Activated CD8-positive, alpha-beta memory T cell treated with anti-CD3 and anti-CD28 coated beads for 36 hours (primary cell): ENCODE measurements at regions not wholly inside any gene's neighbourhood (a gene's known extent, or its start where the extent isn't known, plus 50 kb on each side); places are given as distances from the start of the nearest gene placed in this dataset.

Experiments used
- CTCF ChIA-PET: fragments of 350-600 bp; sonication (Branson Sonifier 250); formaldehyde crosslinking; loops from one replicate; lab custom pipeline; 2021; ENCODE audit warnings: antibody characterized with exemption; lab: Charles Lee
- POLR2A ChIA-PET: fragments of 350-600 bp; sonication (Branson Sonifier 250); formaldehyde crosslinking; loops from one replicate; lab custom pipeline; 2021; ENCODE audit warnings: antibody characterized with exemption; lab: Charles Lee

- ChIA-PET CTCF (no interaction called here), POLR2A (no interaction called here)
Observed at GRCh38 chr5:125311743-125312142, 565.3 kb upstream of the ZNF608 start.

DNA sequence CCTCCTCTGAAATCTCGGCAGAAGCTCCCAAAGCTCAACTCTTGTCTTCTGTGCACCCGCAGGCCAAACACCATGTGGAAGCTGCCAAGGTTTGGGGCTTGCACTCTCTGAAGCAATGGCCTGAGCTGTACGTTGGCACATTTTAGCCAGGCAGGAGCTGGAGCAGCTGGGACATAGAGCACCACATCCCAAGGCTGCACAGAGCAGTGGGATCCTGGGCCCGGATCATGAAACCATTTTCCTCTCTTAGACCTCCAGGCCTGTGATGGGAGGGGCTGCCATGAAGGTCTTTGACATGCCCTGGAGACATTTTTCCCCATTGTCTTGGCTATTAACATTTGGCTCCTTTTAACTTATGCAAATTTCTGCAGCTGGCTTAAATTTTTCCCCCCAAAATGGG lies 567.1 kb upstream of the ZNF608 start:
- ChIA-PET POLR2A (no interaction called here), CTCF (no interaction called here)

DNA sequence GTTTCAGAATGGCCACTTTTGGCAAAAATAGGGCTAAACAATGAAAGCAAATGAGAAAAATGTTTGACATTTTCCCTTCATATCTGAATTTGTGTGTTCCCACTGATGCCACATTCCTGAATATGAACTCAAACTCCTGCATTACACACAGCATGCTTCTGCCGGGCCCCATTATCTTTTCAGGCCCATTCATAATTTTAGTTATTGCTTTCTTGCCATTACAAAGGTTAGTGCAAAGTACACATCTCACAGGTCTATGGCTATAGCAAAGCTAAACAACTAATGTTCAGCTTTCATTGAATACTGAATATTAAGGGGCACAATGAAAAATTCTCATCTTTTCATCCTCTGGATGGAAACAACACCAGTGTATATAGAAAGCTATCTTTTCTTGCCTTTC lies 568.9 kb upstream of the ZNF608 start:
- ChIA-PET POLR2A (no interaction called here), CTCF (no interaction called here)

DNA sequence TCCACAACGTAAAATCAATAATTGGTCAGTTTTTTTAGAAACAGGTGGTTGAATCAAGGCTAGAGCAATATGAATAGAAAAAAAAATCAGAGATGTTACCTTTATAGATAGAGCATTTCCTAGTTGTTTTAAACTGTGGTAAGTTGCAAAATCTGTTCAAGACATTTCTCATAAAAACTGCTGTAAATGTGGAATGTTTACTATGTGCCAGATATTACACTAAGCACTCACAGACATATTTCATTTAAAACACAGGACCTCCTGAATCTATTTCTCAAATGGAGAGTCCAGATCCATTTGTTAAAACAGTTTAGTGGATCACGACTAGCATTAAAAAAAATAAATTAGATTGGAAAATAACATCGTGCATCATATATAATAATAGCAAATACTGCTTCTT lies 570.0 kb upstream of the ZNF608 start:
- POLR2A ChIA-PET: no interaction called here
- CTCF ChIA-PET: no interaction called here

DNA sequence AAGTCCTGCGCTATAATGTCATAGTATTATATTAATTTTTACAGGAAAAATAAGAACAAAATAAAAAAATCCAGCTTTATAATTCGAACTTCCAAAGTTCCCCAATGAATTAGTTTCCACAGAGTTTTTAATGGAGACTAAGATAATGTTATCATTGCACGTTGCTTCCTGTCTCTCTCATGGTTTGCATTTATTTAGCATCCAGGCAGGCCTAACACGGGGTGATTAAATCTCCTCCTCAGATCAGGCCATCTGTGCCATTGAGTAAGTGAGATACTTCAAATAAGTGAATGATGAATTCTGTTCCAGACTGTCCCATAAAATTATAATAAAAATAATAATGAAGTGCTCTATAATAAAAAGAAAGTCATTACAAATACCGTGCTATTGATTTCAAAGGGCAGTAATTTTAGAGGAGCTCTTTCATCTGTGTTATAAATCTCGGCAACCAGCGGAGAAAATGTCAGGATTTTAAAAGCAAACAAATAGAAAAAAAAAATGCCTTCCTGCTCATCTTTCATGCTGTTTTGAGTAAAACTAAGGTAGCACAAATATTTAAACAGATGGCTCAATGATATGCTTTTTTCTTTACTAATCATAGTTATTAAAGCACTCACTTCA lies 570.6 kb upstream of the ZNF608 start:
- ChIA-PET CTCF (no interaction called here), POLR2A (no interaction called here)

GRCh38 chr5:125317536-125317995 lies 571.1 kb upstream of the ZNF608 start:
- POLR2A ChIA-PET: no interaction called here
- CTCF ChIA-PET: no interaction called here

- POLR2A ChIA-PET: no interaction called here
- CTCF ChIA-PET: no interaction called here
Observed at GRCh38 chr5:125321654-125322053, 575.2 kb upstream of the ZNF608 start.

GRCh38 chr5:125323613-125324012 lies 577.2 kb upstream of the ZNF608 start:
- POLR2A ChIA-PET: no interaction called here
- CTCF ChIA-PET: no interaction called here

DNA sequence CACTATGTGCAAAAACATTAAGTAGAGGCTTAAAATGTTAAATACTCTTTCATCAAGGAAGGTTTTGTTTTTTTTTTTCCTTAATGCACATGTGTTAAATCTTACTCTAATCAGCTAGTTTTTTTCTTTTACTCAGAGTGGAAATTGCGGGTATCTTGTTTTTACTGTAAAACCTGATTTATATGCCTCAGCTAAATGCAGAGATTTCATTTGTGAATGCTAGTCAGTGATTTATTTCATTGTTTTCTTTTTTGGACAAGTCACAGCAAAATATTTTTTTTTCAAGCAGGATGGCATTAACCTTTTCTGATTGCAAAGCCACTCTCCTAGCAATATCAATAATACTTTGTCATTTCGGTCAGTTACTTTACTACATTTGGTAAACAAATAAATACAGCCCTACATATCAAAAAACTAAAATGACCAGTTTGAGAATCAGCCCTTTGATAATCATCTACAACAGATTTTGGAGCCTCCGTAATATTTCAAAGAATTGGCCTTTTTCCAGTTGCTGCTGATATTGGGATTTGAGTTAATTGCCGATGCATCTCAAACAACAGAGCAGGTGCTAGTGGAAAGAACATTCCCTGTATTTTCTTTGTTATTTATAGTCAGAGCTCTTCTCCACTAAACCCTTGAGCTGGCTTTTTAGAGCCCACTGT lies 579.2 kb upstream of the ZNF608 start:
- ChIA-PET CTCF (no interaction called here), POLR2A (no interaction called here)

- POLR2A ChIA-PET: no interaction called here
- CTCF ChIA-PET: no interaction called here
Observed at GRCh38 chr5:125326150-125326510, 579.7 kb upstream of the ZNF608 start.

DNA sequence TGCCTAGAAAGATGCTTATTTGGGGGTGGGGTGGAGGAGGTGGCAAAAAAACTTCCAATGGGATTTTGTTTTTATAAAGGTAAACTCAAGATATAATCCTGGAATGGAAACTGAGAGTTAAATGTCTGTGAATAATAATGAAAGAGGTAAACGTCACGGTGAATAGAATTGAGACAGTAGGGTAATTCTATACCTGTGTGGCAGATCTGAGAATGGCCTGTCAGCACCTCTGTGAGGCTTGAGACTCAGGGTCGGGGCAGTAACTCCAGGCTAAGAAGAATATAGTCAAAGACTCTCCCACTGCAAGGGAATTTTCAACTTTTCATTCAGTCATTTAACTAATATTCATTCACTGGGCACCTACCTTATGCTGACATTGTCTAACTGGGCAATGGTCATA lies 581.2 kb upstream of the ZNF608 start:
- ChIA-PET POLR2A (no interaction called here), CTCF (no interaction called here)

DNA sequence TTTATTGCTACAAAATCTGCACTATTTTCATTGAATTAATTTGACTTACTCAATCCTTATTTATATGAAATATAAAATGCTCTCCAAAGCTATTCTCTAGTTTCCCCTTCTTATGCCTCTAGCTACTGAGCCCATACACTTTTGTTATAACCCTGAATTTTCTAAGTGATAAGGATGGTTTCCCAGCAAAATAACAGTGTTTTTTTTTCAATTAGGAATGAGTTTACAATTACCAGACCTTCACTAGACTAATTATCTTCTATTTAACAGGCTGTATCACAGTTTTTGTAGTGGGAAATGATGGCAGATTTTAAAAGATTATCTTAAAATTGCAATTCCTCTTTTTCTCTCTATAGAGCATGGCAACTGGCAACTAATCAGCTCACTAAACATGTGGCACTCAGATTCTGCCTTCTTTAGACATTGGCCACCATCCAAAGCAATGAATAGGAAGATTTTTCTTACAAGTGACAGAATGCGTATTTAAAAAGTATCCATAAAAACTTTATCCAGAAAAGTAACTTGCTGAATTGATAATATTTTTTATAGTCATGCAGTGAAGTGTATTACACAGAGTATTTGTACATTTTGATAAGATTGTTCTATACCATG lies 585.7 kb upstream of the ZNF608 start:
- POLR2A ChIA-PET: no interaction called here

DNA sequence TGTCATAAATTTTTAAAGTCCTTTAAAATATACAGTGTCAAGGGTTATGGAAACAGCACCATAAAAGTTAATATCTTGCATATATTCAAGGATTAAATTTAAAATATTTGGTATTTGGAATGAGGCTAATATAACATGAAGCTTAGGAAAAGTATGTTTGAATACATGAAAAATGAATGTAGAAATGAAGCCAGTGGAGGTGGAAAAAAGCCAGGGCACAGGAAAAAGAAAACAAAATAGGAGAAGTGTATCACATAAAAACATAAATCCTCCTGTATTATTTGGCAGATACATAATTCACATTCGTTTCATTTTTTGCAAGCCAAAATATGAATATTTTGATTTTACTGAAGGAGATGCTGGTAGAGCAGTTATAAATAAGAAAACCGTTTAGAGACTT lies 587.0 kb upstream of the ZNF608 start:
- ChIA-PET POLR2A (no interaction called here), CTCF (no interaction called here)

More for the DNA sequence above, 585.7 kb upstream of the ZNF608 start:
- CTCF ChIA-PET: no interaction called here

DNA sequence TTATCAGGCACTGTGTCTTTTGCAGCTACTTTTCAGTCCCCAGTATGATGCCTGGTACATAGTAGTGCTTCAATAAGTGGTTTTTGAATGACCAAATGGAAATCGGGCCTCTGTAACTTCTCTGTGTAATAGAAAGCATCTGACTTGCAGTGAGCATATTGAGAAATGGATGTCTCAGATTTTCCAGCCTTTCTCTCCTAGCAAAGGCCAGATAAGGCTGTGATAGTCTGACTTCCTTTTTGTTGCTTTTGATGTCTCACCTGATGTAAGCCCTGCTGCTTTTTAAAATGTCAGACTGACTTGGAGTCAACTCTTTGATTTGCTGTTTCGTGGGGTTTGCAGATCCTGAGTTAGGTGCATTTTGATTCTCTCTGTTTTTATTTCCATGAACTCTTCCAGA lies 590.0 kb upstream of the ZNF608 start:
- ChIA-PET POLR2A (no interaction called here), CTCF (no interaction called here)

- ChIA-PET POLR2A (no interaction called here), CTCF (no interaction called here)
Observed at GRCh38 chr5:125337294-125337693, 590.9 kb upstream of the ZNF608 start.

GRCh38 chr5:125338440-125339174 lies 592.2 kb upstream of the ZNF608 start:
- POLR2A ChIA-PET: no interaction called here
- CTCF ChIA-PET: no interaction called here

DNA sequence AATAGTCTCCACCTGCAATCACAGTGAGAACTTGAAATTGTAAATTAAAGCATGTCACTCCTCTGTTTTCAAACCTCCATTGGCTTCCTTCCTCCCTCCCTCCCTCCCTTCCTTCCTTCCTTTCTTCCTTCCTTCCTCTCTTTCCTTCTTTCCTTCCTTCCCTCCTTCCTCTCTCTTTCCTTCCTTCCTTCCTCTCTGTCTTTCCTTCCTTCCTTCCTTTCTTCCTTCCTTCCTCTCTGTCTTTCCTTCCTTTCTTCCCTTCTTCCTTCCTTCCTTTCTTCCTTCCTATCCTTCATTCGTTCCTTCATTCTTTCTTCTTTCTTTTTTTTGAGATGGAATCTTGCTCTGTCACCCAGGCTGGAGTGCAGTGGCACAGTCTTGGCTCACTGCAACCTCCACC lies 595.0 kb upstream of the ZNF608 start:
- ChIA-PET POLR2A (no interaction called here), CTCF (no interaction called here)

GRCh38 chr5:125343015-125343414 lies 596.6 kb upstream of the ZNF608 start:
- CTCF ChIA-PET: no interaction called here

GRCh38 chr5:125346316-125346715 lies 599.9 kb upstream of the ZNF608 start:
- ChIA-PET CTCF (no interaction called here), POLR2A (no interaction called here)

More at GRCh38 chr5:125343015-125343414, 596.6 kb upstream of the ZNF608 start:
- POLR2A ChIA-PET: no interaction called here

DNA sequence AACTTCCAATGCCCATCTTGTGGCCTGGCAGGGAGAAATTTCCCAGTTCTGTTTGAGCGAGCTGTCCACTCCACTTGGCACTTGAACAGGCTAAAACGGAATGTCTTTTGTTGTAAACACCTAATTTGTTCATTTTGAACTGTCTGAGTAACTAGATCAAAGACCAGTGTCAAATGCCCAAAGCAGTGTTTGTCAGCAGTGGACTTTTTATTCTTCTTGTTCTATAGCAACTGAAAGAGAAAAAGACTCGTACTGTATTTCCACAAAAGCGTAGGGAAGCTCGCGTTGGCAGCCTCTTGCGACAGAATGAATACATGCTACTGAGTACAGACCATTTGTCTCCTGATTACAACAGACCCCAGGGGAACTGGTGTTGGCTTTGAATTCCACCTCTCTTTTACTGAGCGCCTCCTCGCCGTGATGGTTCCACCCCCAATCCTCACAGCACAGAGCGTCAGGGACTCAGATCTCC lies 601.8 kb upstream of the ZNF608 start:
- POLR2A ChIA-PET: no interaction called here
- CTCF ChIA-PET: no interaction called here
